Fibroblast of lung (primary cell): ENCODE measurements at regions not wholly inside any gene's neighbourhood (a gene's known extent, or its start where the extent isn't known, plus 50 kb on each side); places are given as distances from the start of the nearest gene placed in this dataset.

ENCODE experiments used
- EZH2 ChIP-seq: IDR thresholded peaks from 2 replicates; pipeline ENCODE4 v1.5.1; 2012; ENCODE audit warnings: low read length, control low read depth, mild to moderate bottlenecking; ENCODE audit errors: missing control alignments
- TF ChIP-seq, protein P1 (sequence below), 2 donors: IDR thresholded peaks in 1 of 2; conservative IDR thresholded peaks in 1 of 2; 1 replicate in 1 of 2; 2 replicates in 1 of 2; pipeline ENCODE4 v1.5.1; 2011 to 2012; ENCODE audit warnings: low read length in 2 of 2, control low read depth in 1 of 2, inconsistent platforms in 1 of 2, low read depth in 1 of 2, mild to moderate bottlenecking in 1 of 2

DNA sequence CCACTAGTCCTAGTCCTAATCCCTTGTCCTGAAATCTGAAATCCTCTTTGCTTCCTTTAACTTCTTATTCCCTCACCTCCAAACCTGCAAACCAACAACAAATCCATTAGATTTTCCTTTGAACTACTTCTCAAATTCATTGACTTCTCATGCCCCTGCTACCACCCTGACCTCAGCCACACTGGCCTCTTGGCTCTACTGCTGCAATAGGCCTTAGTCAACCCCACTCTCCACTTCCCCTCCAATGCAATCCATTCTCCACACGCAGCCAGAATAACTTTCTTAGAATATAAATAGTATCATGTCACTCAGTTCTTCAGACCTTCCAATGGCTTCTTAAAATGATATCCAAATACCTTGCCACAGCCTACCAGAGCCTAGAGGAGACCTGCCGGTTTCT, 131.1 kb upstream of the GADL1 start:
- TF ChIP-seq, protein P1, sequence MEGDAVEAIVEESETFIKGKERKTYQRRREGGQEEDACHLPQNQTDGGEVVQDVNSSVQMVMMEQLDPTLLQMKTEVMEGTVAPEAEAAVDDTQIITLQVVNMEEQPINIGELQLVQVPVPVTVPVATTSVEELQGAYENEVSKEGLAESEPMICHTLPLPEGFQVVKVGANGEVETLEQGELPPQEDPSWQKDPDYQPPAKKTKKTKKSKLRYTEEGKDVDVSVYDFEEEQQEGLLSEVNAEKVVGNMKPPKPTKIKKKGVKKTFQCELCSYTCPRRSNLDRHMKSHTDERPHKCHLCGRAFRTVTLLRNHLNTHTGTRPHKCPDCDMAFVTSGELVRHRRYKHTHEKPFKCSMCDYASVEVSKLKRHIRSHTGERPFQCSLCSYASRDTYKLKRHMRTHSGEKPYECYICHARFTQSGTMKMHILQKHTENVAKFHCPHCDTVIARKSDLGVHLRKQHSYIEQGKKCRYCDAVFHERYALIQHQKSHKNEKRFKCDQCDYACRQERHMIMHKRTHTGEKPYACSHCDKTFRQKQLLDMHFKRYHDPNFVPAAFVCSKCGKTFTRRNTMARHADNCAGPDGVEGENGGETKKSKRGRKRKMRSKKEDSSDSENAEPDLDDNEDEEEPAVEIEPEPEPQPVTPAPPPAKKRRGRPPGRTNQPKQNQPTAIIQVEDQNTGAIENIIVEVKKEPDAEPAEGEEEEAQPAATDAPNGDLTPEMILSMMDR (conservative IDR thresholded peaks at IDR 0.05 in 1 of 2, IDR thresholded peaks at IDR 0.05 in 1 of 2; ENCODE audit: low read depth in 1 of 2, low read length in 2 of 2) = no peak
- TF ChIP-seq EZH2 = no peak
